HFFc6 (cell line): ENCODE measurements at regions not wholly inside any gene's neighbourhood (a gene's known extent, or its start where the extent isn't known, plus 50 kb on each side); places are given as distances from the start of the nearest gene placed in this dataset.

ENCODE experiments used
- DNase-seq: peaks from one replicate; pipeline ENCODE4 v3.0.0-alpha.2; 2018
- H3K27ac Mint-ChIP-seq: 2 replicates; pipeline ENCODE4 v1.8.0; 2020; ENCODE audit warnings: mild to moderate bottlenecking, mixed read lengths
- H3K27me3 Mint-ChIP-seq: 2 replicates; pipeline ENCODE4 v1.8.0; 2021; ENCODE audit warnings: mild to moderate bottlenecking, moderate library complexity, mixed read lengths; ENCODE audit not compliant: insufficient read depth
- H3K36me3 Mint-ChIP-seq: 2 replicates; pipeline ENCODE4 v1.8.0; 2021; ENCODE audit warnings: low read depth, mixed read lengths
- H3K4me1 Mint-ChIP-seq: 2 replicates; pipeline ENCODE4 v1.8.0; 2020; ENCODE audit warnings: low read depth, mixed read lengths
- H3K4me3 Mint-ChIP-seq: 2 replicates; pipeline ENCODE4 v1.8.0; 2020; ENCODE audit warnings: mild to moderate bottlenecking, moderate library complexity, mixed read lengths
- H3K9me3 Mint-ChIP-seq: 2 replicates; pipeline ENCODE4 v1.8.0; 2020; ENCODE audit warnings: mild to moderate bottlenecking, mixed read lengths
- TF ChIP-seq, protein P1 (sequence below): fragments of 200-600 bp; sonication (generic); IDR thresholded peaks from 2 replicates; pipeline ENCODE4 v1.5.0; 2021; ENCODE audit warnings: antibody characterized with exemption, mild to moderate bottlenecking

- DNase-seq, result peak; percentile 56
- Mint-ChIP-seq H3K27me3 (no peaks in the 10 kb centered on the region), H3K4me1 (peaks cover 70% of the 10 kb centered on the region), H3K4me3 (peak overlapping the region; percentile 49; the same call in 1 of the 2 replicates), H3K9me3 (peaks cover 17% of the 10 kb centered on the region), H3K27ac (peak overlapping the region; percentile 80), H3K36me3 (peaks cover 30% of the 10 kb centered on the region)
- TF ChIP-seq, protein P1, sequence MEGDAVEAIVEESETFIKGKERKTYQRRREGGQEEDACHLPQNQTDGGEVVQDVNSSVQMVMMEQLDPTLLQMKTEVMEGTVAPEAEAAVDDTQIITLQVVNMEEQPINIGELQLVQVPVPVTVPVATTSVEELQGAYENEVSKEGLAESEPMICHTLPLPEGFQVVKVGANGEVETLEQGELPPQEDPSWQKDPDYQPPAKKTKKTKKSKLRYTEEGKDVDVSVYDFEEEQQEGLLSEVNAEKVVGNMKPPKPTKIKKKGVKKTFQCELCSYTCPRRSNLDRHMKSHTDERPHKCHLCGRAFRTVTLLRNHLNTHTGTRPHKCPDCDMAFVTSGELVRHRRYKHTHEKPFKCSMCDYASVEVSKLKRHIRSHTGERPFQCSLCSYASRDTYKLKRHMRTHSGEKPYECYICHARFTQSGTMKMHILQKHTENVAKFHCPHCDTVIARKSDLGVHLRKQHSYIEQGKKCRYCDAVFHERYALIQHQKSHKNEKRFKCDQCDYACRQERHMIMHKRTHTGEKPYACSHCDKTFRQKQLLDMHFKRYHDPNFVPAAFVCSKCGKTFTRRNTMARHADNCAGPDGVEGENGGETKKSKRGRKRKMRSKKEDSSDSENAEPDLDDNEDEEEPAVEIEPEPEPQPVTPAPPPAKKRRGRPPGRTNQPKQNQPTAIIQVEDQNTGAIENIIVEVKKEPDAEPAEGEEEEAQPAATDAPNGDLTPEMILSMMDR, result no peak
Observed at GRCh38 chr17:13728781-13729180, 127.1 kb upstream of the HS3ST3A1 start.

DNA sequence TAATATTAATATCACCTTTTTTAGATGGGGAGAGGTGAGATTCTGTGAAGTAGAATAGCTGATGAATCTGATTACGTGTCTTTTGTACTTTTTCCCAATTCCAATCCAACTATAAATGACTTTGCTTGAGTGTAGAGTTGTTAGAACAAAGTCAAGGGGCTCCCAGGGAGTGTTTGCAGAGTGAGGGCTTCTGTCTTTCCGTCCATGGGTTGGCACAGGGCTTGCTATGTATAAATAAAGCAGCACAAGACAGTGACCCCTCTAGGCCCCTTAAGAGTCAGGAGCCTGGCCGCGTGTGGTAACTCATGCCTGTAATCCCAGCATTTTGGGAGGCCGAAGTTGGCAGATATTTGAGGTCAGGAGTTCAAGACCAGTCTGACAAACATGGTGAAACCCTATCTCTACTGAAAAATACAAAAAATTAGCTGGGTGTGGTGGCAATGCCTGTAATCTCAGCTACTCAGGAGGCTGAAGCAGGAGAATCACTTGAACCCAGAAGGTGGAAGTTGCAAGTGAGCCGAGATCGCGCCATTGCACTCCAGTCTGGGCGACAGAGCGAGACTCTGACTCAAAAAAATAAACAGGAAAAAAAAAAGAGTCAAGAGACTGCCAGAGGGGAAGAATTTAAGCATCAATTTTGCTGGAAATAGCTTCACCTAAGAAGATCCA is 127.9 kb upstream of the HS3ST3A1 start:
- Mint-ChIP-seq H3K36me3 (peaks cover 37% of the 10 kb centered on the region), H3K4me1 (peaks cover 77% of the 10 kb centered on the region), H3K27me3 (no peaks in the 10 kb centered on the region), H3K9me3 (peaks cover 23% of the 10 kb centered on the region), H3K4me3 (no peak overlapping the region; the same call in 1 of the 2 replicates), H3K27ac (peak overlapping the region; percentile 80)
- DNase-seq, result no peak
- TF ChIP-seq, protein P1, result no peak

DNA sequence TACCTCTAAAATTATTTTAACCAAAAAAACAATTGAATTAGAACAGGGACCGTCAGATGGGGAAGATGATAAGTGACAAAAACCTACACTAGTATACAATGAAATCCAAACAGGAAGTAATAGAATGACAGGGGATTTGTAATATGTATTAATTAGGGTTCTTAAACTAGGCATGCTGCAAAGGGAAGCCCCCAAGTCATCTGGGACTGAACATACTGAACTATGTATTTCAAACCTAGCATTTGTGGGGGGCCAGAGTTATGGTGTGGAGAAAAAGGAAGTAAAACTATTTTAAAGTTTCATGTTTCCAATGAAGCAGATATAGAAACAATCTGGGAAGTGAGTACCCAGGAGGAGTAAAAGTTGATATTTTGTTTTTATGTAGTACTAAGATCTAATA is 133.2 kb upstream of the HS3ST3A1 start:
- Mint-ChIP-seq H3K4me3 (peak overlapping the region; percentile 62), H3K4me1 (peaks cover 67% of the 10 kb centered on the region), H3K36me3 (peaks cover 39% of the 10 kb centered on the region), H3K27ac (peak overlapping the region; percentile 95), H3K27me3 (no peaks in the 10 kb centered on the region), H3K9me3 (peaks cover 30% of the 10 kb centered on the region)
- DNase-seq, result no peak
- TF ChIP-seq, protein P1, result no peak

- DNase-seq, result peak; percentile 65
Observed at GRCh38 chr17:13735444-13735843, 133.7 kb upstream of the HS3ST3A1 start.

GRCh38 chr17:13735861-13736260 is 134.1 kb upstream of the HS3ST3A1 start:
- Mint-ChIP-seq H3K4me1 (peaks cover 62% of the 10 kb centered on the region), H3K9me3 (peaks cover 30% of the 10 kb centered on the region), H3K4me3 (peak overlapping the region; percentile 62), H3K27ac (peak overlapping the region; percentile 95), H3K36me3 (peaks cover 35% of the 10 kb centered on the region), H3K27me3 (no peaks in the 10 kb centered on the region)
- TF ChIP-seq, protein P1, result no peak
- peak; percentile 33 for DNase-seq

More at GRCh38 chr17:13735444-13735843, 133.7 kb upstream of the HS3ST3A1 start:
- Mint-ChIP-seq H3K27me3 (no peaks in the 10 kb centered on the region), H3K27ac (peak overlapping the region; percentile 95), H3K9me3 (peaks cover 30% of the 10 kb centered on the region), H3K36me3 (peaks cover 35% of the 10 kb centered on the region), H3K4me1 (peaks cover 62% of the 10 kb centered on the region), H3K4me3 (peak overlapping the region; percentile 62)
- TF ChIP-seq, protein P1, result peak; percentile 60
